Esophagus squamous epithelium (tissue), 5 donors: ENCODE measurements at regions not wholly inside any gene's neighbourhood (a gene's known extent, or its start where the extent isn't known, plus 50 kb on each side); places are given as distances from the start of the nearest gene placed in this dataset.
"Not testable (repeated sequence)": the region's sequence is repeated elsewhere in the genome, so short reads cannot be mapped to it uniquely, and the experiment has no call there.

Source experiments
- DNase-seq: peaks from one replicate; lab custom pipeline; 2025; lab: John Stamatoyannopoulos, UW
- H3K27ac ChIP-seq, 4 donors: fragments of 200-600 bp; sonication (generic); one replicate each; pipeline ENCODE4 v1.5.1; 2016 to 2019; ENCODE audit warnings: mild to moderate bottlenecking in 1 of 4
- H3K27me3 ChIP-seq, 4 donors: fragments of 200-600 bp; sonication (generic); 1 replicate in 3 of 4; 2 replicates in 1 of 4; pipeline versions ENCODE4 v1.5.1 to v1.6.0; 2017 to 2021; ENCODE audit warnings: antibody characterized with exemption in 1 of 4
- H3K36me3 ChIP-seq, 3 donors: fragments of 200-600 bp; sonication (generic); one replicate each; pipeline ENCODE4 v1.5.1; 2016 to 2019
- H3K4me1 ChIP-seq, 3 donors: fragments of 200-600 bp; sonication (generic); one replicate each; pipeline ENCODE4 v1.5.1; 2017 to 2019
- H3K4me3 ChIP-seq, 4 donors: fragments of 200-600 bp; sonication (generic); 1 replicate in 3 of 4; 2 replicates in 1 of 4; pipeline ENCODE4 v1.5.1; 2016 to 2019; ENCODE audit warnings: mild to moderate bottlenecking in 2 of 4, moderate library complexity in 1 of 4
- H3K9me3 ChIP-seq, 3 donors: fragments of 200-600 bp; sonication (generic); one replicate each; pipeline ENCODE4 v1.5.1; 2016 to 2019
- CTCF ChIP-seq, 6 experiments: fragments of 450-650 bp in 4 of 6; fragments of 200-600 bp in 2 of 6; sonication (generic) in 2 of 6; IDR thresholded peaks; one replicate each; pipeline ENCODE4 v1.5.1; 2016 to 2019; ENCODE audit warnings: antibody characterized with exemption in 6 of 6, mild to moderate bottlenecking in 4 of 6, moderate library complexity in 4 of 6
- POLR2A ChIP-seq, 4 donors: fragments of 450-650 bp; IDR thresholded peaks; one replicate each; pipeline ENCODE4 v1.6.1; 2017; ENCODE audit warnings: antibody characterized with exemption in 4 of 4, mild to moderate bottlenecking in 4 of 4, moderate library complexity in 3 of 4
- WGBS, 2 donors: methylation state at CpG; one replicate each; pipeline ENCODE4 v1.1.5; 2018; 5-methylcytosine and 5-hydroxymethylcytosine counted together
- intact Hi-C: fragments of 100-400 bp; cut with DNase I; formaldehyde crosslinking; loops from one replicate; pipeline ENCODE4 v1.15.0; 2022
- donor health status: DM: yes; HTN: yes; CAD: no.

- DNase-seq = no peak
- no peaks in the 10 kb centered on the region for H3K4me1 ChIP-seq
- no peak overlapping the region for H3K4me3 ChIP-seq
- no peak overlapping the region for H3K27ac ChIP-seq
- TF ChIP-seq POLR2A (IDR thresholded peaks at IDR 0.05) = no peak
- no peak for TF ChIP-seq CTCF (IDR thresholded peaks at IDR 0.05)
- no peaks in the 10 kb centered on the region for H3K9me3 ChIP-seq
- 43 to 44% methylated on average over 6 of the region's 6 CpGs for WGBS, 2 donors
- peaks cover 0 to 42% (median 0%) of the 10 kb centered on the region in 4 donors for H3K27me3 ChIP-seq
- intact Hi-C loops = no loop called here
- no peaks in the 10 kb centered on the region for H3K36me3 ChIP-seq
Observed at GRCh38 chr1:34367954-34368353, 191.2 kb downstream of the C1orf94 start.

GRCh38 chr1:34369701-34370455 is 193.2 kb downstream of the C1orf94 start:
- Histone ChIP-seq H3K27ac (no peak overlapping the region), H3K4me3 (no peak overlapping the region), H3K27me3 (peaks cover 0 to 40% (median 0%) of the 10 kb centered on the region in 4 donors), H3K4me1 (no peaks in the 10 kb centered on the region), H3K36me3 (no peaks in the 10 kb centered on the region), H3K9me3 (no peaks in the 10 kb centered on the region)
- 89 to 91% methylated on average over 8 to 10 of the region's 10 CpGs for WGBS, 2 donors
- no peak for DNase-seq
- intact Hi-C loops = no loop called here
- TF ChIP-seq POLR2A (IDR thresholded peaks at IDR 0.05) = no peak
- TF ChIP-seq CTCF (IDR thresholded peaks at IDR 0.05) = no peak

GRCh38 chr1:34370748-34371147 is 194.0 kb downstream of the C1orf94 start:
- Histone ChIP-seq H3K27ac (no peak overlapping the region), H3K36me3 (no peaks in the 10 kb centered on the region), H3K27me3 (peaks cover 0 to 35% (median 0%) of the 10 kb centered on the region in 4 donors), H3K4me1 (no peaks in the 10 kb centered on the region), H3K4me3 (no peak overlapping the region), H3K9me3 (no peaks in the 10 kb centered on the region)
- TF ChIP-seq POLR2A (IDR thresholded peaks at IDR 0.05) = no peak
- no peak for TF ChIP-seq CTCF (IDR thresholded peaks at IDR 0.05)
- 80 to 81% methylated on average over 3 to 4 of the region's 4 CpGs for WGBS, 2 donors
- intact Hi-C loops = no loop called here
- no peak for DNase-seq

- WGBS, 2 donors = 66% methylated on average over 4 of the region's 5 CpGs; no CpG with 5 or more reads in 1 of the 2 donors
Observed at GRCh38 chr1:34371179-34371578, 194.5 kb downstream of the C1orf94 start.

GRCh38 chr1:34371829-34372532 is 195.3 kb downstream of the C1orf94 start:
- H3K36me3 ChIP-seq = no peaks in the 10 kb centered on the region
- no peak overlapping the region for H3K27ac ChIP-seq
- TF ChIP-seq CTCF (IDR thresholded peaks at IDR 0.05) = no peak
- TF ChIP-seq POLR2A (IDR thresholded peaks at IDR 0.05) = no peak
- no peak overlapping the region for H3K4me3 ChIP-seq
- no peaks in the 10 kb centered on the region for H3K4me1 ChIP-seq
- DNase-seq = no peak
- WGBS, 2 donors = 45 to 48% methylated on average over 1 of the region's 1 CpG
- peaks cover 0 to 34% (median 0%) of the 10 kb centered on the region in 4 donors for H3K27me3 ChIP-seq
- no peaks in the 10 kb centered on the region for H3K9me3 ChIP-seq
- intact Hi-C loops = no loop called here

More at GRCh38 chr1:34371179-34371578, 194.5 kb downstream of the C1orf94 start:
- H3K4me1 ChIP-seq, H3K27ac ChIP-seq, DNase-seq, H3K36me3 ChIP-seq, H3K9me3 ChIP-seq, H3K4me3 ChIP-seq, intact Hi-C loops: not testable (repeated sequence)
- H3K27me3 ChIP-seq = peaks cover 0 to 34% (median 0%) of the 10 kb centered on the region in 4 donors
